ENCODE measurements at regions not wholly inside any gene's neighbourhood (a gene's known extent, or its start where the extent isn't known, plus 50 kb on each side); places are given as distances from the start of the nearest gene placed in this dataset.

GRCh38 chr10:16049050-16049449 is 188.7 kb upstream of the MINDY3 start (continued):
- TF ChIP-seq ZBTB40 (IDR thresholded peaks at IDR 0.05; ENCODE audit: borderline replicate concordance) (no peak), ZNF622 (IDR thresholded peaks at IDR 0.05) (no peak), PAX5 (IDR thresholded peaks at IDR 0.05; ENCODE audit: borderline replicate concordance, low read depth, low read length) (no peak), CTCF (IDR thresholded peaks at IDR 0.05 in 2 of 3, conservative IDR thresholded peaks at IDR 0.05 in 1 of 3; ENCODE audit: control insufficient read depth in 2 of 3, extremely low read depth in 1 of 3, insufficient read depth in 1 of 3, low read depth in 3 of 3, low read length in 3 of 3) (peak in 2 of 3 experiments; percentile 4 to 30; a peak in 3 of 6 replicates), ZBTB4 (CRISPR knock-in tag; IDR thresholded peaks at IDR 0.05) (no peak)

Data from GM12878 (cell line).